A549 (cell line): ENCODE measurements at regions not wholly inside any gene's neighbourhood (a gene's known extent, or its start where the extent isn't known, plus 50 kb on each side); places are given as distances from the start of the nearest gene placed in this dataset.

ENCODE experiments used
- CBX2 ChIP-seq: fragments of 200-600 bp; sonication (generic); IDR thresholded peaks from 2 replicates; pipeline ENCODE4 v1.6.1; 2016; ENCODE audit warnings: low read depth, mild to moderate bottlenecking, borderline replicate concordance
- CEBPB ChIP-seq, 2 experiments: fragments of >200 bp in 1 of 2; sonication (Bioruptor Twin) in 1 of 2; formaldehyde crosslinking in 1 of 2; IDR thresholded peaks; 2 replicates each; pipeline ENCODE4 v1.6.1; 2012 to 2016
- CHD2 ChIP-seq: fragments of 150-350 bp; IDR thresholded peaks from 2 replicates; pipeline ENCODE4 v1.6.1; 2014; ENCODE audit warnings: low read length; ENCODE audit not compliant: partially characterized antibody
- CTCF ChIP-seq: fragments of >200 bp; sonication (Bioruptor Twin); formaldehyde crosslinking; IDR thresholded peaks from 3 replicates; pipeline ENCODE4 v1.5.1; 2016
- ELK1 ChIP-seq: fragments of 150-350 bp; IDR thresholded peaks from 2 replicates; pipeline ENCODE4 v1.6.1; 2014; ENCODE audit warnings: low read depth, mild to moderate bottlenecking, low read length
- JUN ChIP-seq, 2 experiments: fragments of >200 bp; sonication (Bioruptor Twin); formaldehyde crosslinking; IDR thresholded peaks; 2 replicates in 1 of 2; 3 replicates in 1 of 2; pipeline ENCODE4 v1.6.1; 2016 to 2017
- MAFK ChIP-seq: fragments of 450-650 bp; IDR thresholded peaks from 2 replicates; pipeline ENCODE4 v1.6.1; 2014; ENCODE audit not compliant: partially characterized antibody
- PBX3 ChIP-seq: IDR thresholded peaks from 2 replicates; pipeline ENCODE4 v1.6.1; 2012
- POLR2A ChIP-seq: IDR thresholded peaks from 2 replicates; pipeline ENCODE4 v1.6.1; 2012; ENCODE audit warnings: mild to moderate bottlenecking, low read length
- RCOR1 ChIP-seq: fragments of 150-350 bp; IDR thresholded peaks from 2 replicates; pipeline ENCODE4 v1.6.1; 2014; ENCODE audit warnings: antibody characterized with exemption, low read length, low read depth
- REST ChIP-seq: fragments of 200-600 bp; sonication (generic); IDR thresholded peaks from 2 replicates; pipeline ENCODE4 v1.6.1; 2016; ENCODE audit warnings: antibody characterized with exemption, mild to moderate bottlenecking, moderate library complexity
- SMC3 ChIP-seq: fragments of >200 bp; sonication (Bioruptor Twin); formaldehyde crosslinking; IDR thresholded peaks from 3 replicates; pipeline ENCODE4 v1.6.1; 2018; ENCODE audit warnings: inconsistent platforms
- ZFP36 ChIP-seq: fragments of 450-650 bp; IDR thresholded peaks from 2 replicates; pipeline ENCODE4 v1.6.1; 2014; ENCODE audit warnings: borderline replicate concordance; ENCODE audit not compliant: partially characterized antibody

GRCh38 chr13:34278780-34279179, 460.8 kb downstream of the RFC3 start:
- TF ChIP-seq ELK1 (no peak), PBX3 (no peak), CTCF (no peak), JUN (IDR thresholded peaks at IDR 0.05) (no peak), CBX2 (no peak), CEBPB (IDR thresholded peaks at IDR 0.05) (no peak), REST (no peak), CHD2 (no peak), POLR2A (no peak), RCOR1 (no peak), ZFP36 (no peak), SMC3 (no peak), MAFK (no peak)
